HUES6 (cell line): ENCODE measurements at regions not wholly inside any gene's neighbourhood (a gene's known extent, or its start where the extent isn't known, plus 50 kb on each side); places are given as distances from the start of the nearest gene placed in this dataset.
"Not testable (repeated sequence)": the region's sequence is repeated elsewhere in the genome, so short reads cannot be mapped to it uniquely, and the experiment has no call there.

Source experiments
- H3K27ac ChIP-seq: 2 replicates; pipeline ENCODE4 v1.7.0; 2013; ENCODE audit warnings: low read depth, mild to moderate bottlenecking, low read length, inconsistent platforms
- H3K27me3 ChIP-seq: 2 replicates; pipeline ENCODE4 v1.6.1; 2013; ENCODE audit warnings: low read length; ENCODE audit not compliant: control insufficient read depth, insufficient read depth
- H3K36me3 ChIP-seq: 2 replicates; pipeline ENCODE4 v1.6.1; 2013; ENCODE audit warnings: low read length; ENCODE audit not compliant: control insufficient read depth, insufficient read depth
- H3K4me1 ChIP-seq: 2 replicates; pipeline ENCODE4 v1.6.1; 2013; ENCODE audit warnings: low read length; ENCODE audit not compliant: control insufficient read depth, insufficient read depth
- H3K4me3 ChIP-seq: 2 replicates; pipeline ENCODE4 v1.5.1; 2013; ENCODE audit warnings: low read depth, low read length
- H3K9ac ChIP-seq: one replicate; pipeline ENCODE4 v1.6.1; 2013; ENCODE audit warnings: mild to moderate bottlenecking, low read length
- H3K9me3 ChIP-seq: 2 replicates; pipeline ENCODE4 v1.6.1; 2013; ENCODE audit warnings: low read depth, low read length; ENCODE audit not compliant: control insufficient read depth, insufficient read depth

DNA sequence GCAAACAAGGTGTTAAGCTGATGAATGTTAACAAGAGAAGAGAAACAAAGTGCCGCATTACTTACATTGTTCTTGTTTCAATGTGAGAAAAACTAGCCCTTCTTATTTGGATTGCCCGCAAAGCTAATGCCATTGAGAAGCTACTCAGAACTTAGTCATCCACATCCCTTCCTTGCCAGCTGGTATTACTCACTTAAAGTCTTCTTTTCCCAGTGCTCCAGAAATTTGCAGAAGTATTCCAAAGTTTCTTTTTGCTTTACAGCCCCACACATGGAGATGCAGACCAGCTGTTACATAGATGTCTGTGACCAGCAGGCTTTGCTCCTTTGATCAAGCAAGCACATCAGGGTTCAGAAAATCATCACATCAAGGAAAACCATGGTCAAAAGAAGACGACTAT is 529.0 kb downstream of the TBC1D32 start:
- H3K9me3 ChIP-seq = peaks cover 4% of the 10 kb centered on the region
- H3K36me3 ChIP-seq = no peaks in the 10 kb centered on the region
- no peaks in the 10 kb centered on the region for H3K4me1 ChIP-seq
- H3K27me3 ChIP-seq = no peaks in the 10 kb centered on the region
- no peak overlapping the region for H3K4me3 ChIP-seq
- no peak overlapping the region for H3K27ac ChIP-seq
- no peak overlapping the region for H3K9ac ChIP-seq

DNA sequence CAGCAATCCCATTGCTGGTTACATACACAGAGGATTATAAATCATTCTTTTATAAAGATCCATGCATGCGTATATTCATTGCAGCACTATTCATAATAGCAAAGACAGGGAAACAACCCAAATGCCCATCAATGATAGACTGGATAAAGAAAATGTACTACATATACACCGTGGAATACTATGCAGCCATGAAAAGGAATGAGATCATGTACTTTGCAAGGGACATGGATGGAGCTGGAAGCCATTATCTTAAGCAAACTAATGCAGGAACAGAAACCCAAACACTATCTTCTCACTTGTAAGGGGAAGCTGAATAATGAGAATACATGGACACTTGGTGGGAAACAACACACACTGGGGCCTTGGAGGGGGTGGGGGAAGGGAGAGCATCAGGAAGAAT is 529.7 kb downstream of the TBC1D32 start:
- Histone ChIP-seq H3K27ac (no peak overlapping the region), H3K27me3 (no peaks in the 10 kb centered on the region), H3K36me3 (no peaks in the 10 kb centered on the region), H3K4me3 (no peak overlapping the region), H3K9ac (no peak overlapping the region), H3K4me1 (no peaks in the 10 kb centered on the region), H3K9me3 (peaks cover 4% of the 10 kb centered on the region)

- Histone ChIP-seq H3K36me3 (no peaks in the 10 kb centered on the region), H3K27ac (no peak overlapping the region), H3K9me3 (no peaks in the 10 kb centered on the region), H3K4me1 (no peaks in the 10 kb centered on the region), H3K27me3 (no peaks in the 10 kb centered on the region), H3K4me3 (no peak overlapping the region), H3K9ac (no peak overlapping the region)
Observed at GRCh38 chr6:120786682-120787081, 547.6 kb downstream of the TBC1D32 start.

- no peak overlapping the region for H3K4me3 ChIP-seq
- H3K36me3 ChIP-seq = no peaks in the 10 kb centered on the region
- no peaks in the 10 kb centered on the region for H3K4me1 ChIP-seq
- no peak overlapping the region for H3K9ac ChIP-seq
- H3K9me3 ChIP-seq = no peaks in the 10 kb centered on the region
- H3K27me3 ChIP-seq = no peaks in the 10 kb centered on the region
- no peak overlapping the region for H3K27ac ChIP-seq
Observed at GRCh38 chr6:120786256-120786655, 548.0 kb downstream of the TBC1D32 start.

DNA sequence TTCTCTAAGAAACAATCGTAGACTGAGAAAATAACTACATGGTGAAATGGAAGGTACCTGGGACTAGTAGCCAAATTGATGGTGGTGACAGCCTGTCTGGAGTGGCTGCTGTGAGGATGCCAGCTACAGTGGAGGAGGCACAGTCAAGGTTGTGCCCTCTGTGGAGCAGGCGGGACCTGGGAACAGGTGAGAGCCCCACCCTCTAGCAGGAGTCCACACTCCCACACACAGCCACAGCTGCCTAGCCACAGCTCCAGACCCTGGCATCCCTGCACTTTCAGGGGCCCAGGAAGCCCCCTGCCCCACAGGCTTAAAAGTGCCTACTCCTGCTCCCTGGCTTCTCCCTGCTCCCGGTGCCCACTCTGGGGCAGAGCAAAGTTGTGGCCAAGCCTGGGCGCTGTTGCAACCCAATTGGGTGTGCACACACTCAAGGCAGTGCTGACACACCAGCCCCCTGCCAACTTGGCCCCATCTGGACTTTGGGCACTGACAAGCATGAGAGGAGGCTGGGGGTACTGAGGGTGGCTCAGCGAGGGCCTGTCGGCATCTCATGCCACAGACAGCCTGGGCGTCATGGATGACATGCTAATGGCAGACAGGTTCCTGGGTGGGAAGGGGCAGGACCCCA is 548.7 kb downstream of the TBC1D32 start:
- Histone ChIP-seq H3K27ac (no peak overlapping the region), H3K4me1 (no peaks in the 10 kb centered on the region), H3K9me3 (no peaks in the 10 kb centered on the region), H3K9ac (no peak overlapping the region), H3K27me3 (no peaks in the 10 kb centered on the region), H3K4me3 (no peak overlapping the region), H3K36me3 (no peaks in the 10 kb centered on the region)

DNA sequence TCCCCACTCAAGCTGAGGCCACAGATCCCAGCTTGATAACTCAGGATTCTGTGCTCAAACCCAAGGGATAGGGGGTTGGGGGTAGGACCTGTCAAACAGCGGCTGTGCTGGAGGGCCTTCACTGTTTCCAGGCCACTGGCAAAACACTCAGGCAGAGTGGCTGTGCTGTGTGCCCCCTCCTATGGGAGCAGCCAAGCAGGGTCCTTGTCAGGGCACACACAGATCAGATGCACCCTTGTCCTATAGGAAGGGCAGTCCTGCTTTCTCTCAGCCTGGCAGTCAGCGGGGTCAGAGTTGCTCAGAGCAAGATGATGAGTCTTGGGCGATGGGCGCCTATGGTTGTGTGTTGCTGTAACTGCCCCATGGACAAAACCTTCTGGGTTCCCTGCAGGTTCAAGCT is 554.8 kb downstream of the TBC1D32 start:
- Histone ChIP-seq H3K27ac (no peak overlapping the region), H3K4me3 (no peak overlapping the region), H3K9me3 (no peaks in the 10 kb centered on the region), H3K36me3 (no peaks in the 10 kb centered on the region), H3K4me1 (no peaks in the 10 kb centered on the region), H3K9ac (no peak overlapping the region), H3K27me3 (no peaks in the 10 kb centered on the region)

- Histone ChIP-seq H3K27me3 (no peaks in the 10 kb centered on the region), H3K4me1 (peaks cover 3% of the 10 kb centered on the region; the same call in 1 of the 2 replicates), H3K36me3 (no peaks in the 10 kb centered on the region), H3K9ac (no peak overlapping the region), H3K4me3 (no peak overlapping the region), H3K27ac (no peak overlapping the region), H3K9me3 (no peaks in the 10 kb centered on the region)
Observed at GRCh38 chr6:120775698-120776097, 558.6 kb downstream of the TBC1D32 start.

DNA sequence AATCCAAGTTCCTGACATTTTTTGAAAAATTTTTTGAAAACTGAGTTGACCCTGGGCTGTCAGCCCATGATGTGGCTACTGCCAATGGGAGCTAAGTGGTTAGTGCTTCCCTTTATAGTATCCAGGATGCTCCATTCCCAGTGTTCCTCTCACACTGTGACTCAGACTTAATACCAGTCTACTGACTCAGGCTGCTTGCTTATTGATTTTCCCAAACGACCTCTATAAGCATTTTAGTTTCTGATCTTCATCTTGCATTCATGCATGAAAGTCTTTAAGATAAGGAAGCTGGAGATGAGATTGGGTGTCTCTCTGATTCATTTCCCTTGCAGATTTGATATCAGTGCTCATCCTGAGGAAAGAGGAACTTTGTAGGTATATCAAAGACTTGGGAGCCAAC is 560.0 kb downstream of the TBC1D32 start:
- Histone ChIP-seq H3K27ac (no peak overlapping the region), H3K4me3 (no peak overlapping the region), H3K9me3 (no peaks in the 10 kb centered on the region), H3K36me3 (no peaks in the 10 kb centered on the region), H3K27me3 (no peaks in the 10 kb centered on the region), H3K4me1 (peaks cover 3% of the 10 kb centered on the region; the same call in 1 of the 2 replicates), H3K9ac (no peak overlapping the region)

DNA sequence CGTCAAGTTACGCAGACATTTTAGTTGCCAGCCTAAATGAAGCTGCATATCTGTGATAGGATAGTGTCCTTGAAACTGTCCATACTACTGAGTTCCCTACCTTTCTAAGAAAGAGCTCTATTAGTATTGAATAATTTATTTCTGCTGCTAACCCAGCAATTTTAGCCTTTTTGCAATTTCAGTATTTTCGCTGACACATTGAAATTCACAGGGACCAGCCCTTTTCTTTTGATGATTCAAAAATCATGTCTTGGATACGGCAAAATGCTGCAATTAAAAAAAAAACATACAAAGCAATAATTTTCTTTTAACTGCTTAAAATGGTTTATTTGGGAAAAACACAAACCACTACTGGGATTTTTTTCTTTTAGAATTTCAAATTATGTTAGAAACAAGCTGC is 563.3 kb downstream of the TBC1D32 start:
- Histone ChIP-seq H3K36me3 (no peaks in the 10 kb centered on the region), H3K4me1 (peaks cover 3% of the 10 kb centered on the region; the same call in 1 of the 2 replicates), H3K9ac (no peak overlapping the region), H3K4me3 (no peak overlapping the region), H3K27ac (no peak overlapping the region), H3K27me3 (no peaks in the 10 kb centered on the region), H3K9me3 (no peaks in the 10 kb centered on the region)

DNA sequence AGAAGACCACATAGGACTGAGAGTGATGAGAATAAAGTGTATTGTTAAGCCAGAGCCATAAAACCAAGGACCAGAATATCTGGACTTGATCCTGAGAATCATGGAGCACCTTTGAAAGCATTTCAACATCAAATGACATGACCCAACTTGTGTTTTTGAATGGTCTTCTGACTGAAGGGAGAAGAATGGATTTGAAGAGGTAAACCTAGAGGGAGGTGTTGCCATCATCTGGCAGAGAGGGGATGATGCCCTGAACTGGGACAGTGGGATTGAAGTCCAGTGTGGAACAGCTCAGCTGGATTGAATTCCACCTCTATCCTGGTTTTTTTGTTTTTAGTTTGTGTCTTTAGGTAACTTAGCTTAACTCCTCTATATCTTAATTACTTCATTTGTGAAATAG is 570.0 kb downstream of the TBC1D32 start:
- H3K9ac ChIP-seq = no peak overlapping the region
- no peaks in the 10 kb centered on the region for H3K36me3 ChIP-seq
- H3K27ac ChIP-seq = no peak overlapping the region
- H3K9me3 ChIP-seq = no peaks in the 10 kb centered on the region
- H3K4me1 ChIP-seq = peaks cover 5% of the 10 kb centered on the region; the same call in 1 of the 2 replicates
- H3K27me3 ChIP-seq = no peaks in the 10 kb centered on the region
- no peak overlapping the region for H3K4me3 ChIP-seq

- Histone ChIP-seq H3K36me3 (no peaks in the 10 kb centered on the region), H3K4me3 (no peak overlapping the region), H3K9ac (no peak overlapping the region), H3K9me3 (no peaks in the 10 kb centered on the region), H3K27ac (no peak overlapping the region), H3K4me1 (peaks cover 5% of the 10 kb centered on the region; the same call in 1 of the 2 replicates), H3K27me3 (no peaks in the 10 kb centered on the region)
Observed at GRCh38 chr6:120759570-120759969, 574.7 kb downstream of the TBC1D32 start.

GRCh38 chr6:120748574-120748973 is 585.7 kb downstream of the TBC1D32 start:
- H3K27ac ChIP-seq, H3K4me1 ChIP-seq, H3K36me3 ChIP-seq, H3K27me3 ChIP-seq, H3K9me3 ChIP-seq: not testable (repeated sequence)
- peak overlapping the region; percentile 67 for H3K4me3 ChIP-seq
- peak overlapping the region; percentile 60 for H3K9ac ChIP-seq
